Esophagus muscularis mucosa (tissue), 4 donors: ENCODE measurements at regions not wholly inside any gene's neighbourhood (a gene's known extent, or its start where the extent isn't known, plus 50 kb on each side); places are given as distances from the start of the nearest gene placed in this dataset.

Experiments used
- DNase-seq: peaks from one replicate; pipeline ENCODE4 v3.0.0-alpha.2; 2017; ENCODE audit errors: extremely low spot score
- H3K27ac ChIP-seq, 4 donors: fragments of 200-600 bp; sonication (generic); replicated peaks in 1 of 4; 1 replicate in 3 of 4; 2 replicates in 1 of 4; pipeline ENCODE4 v1.5.1; 2016 to 2019; ENCODE audit warnings: mild to moderate bottlenecking in 1 of 4
- H3K27me3 ChIP-seq, 4 donors: fragments of 200-600 bp; sonication (generic); one replicate each; pipeline versions ENCODE4 v1.5.1 to v1.6.0; 2016 to 2019
- H3K36me3 ChIP-seq, 4 donors: fragments of 200-600 bp; sonication (generic); one replicate each; pipeline ENCODE4 v1.5.1; 2016 to 2019
- H3K4me1 ChIP-seq, 4 donors: fragments of 200-600 bp; sonication (generic); one replicate each; pipeline ENCODE4 v1.5.1; 2016 to 2019
- H3K4me3 ChIP-seq, 4 donors: fragments of 200-600 bp; sonication (generic); 1 replicate in 2 of 4; 2 replicates in 2 of 4; pipeline ENCODE4 v1.5.1; 2016 to 2019; ENCODE audit warnings: mild to moderate bottlenecking in 4 of 4, moderate library complexity in 1 of 4
- H3K9me3 ChIP-seq, 4 donors: fragments of 200-600 bp; sonication (generic); 1 replicate in 3 of 4; 2 replicates in 1 of 4; pipeline ENCODE4 v1.5.1; 2016 to 2019
- CTCF ChIP-seq, 3 experiments: fragments of 200-600 bp in 2 of 3; fragments of 450-650 bp in 1 of 3; sonication (generic) in 2 of 3; IDR thresholded peaks; one replicate each; pipeline ENCODE4 v1.5.1; 2017 to 2019; ENCODE audit warnings: antibody characterized with exemption in 3 of 3, mild to moderate bottlenecking in 2 of 3, moderate library complexity in 1 of 3
- EP300 ChIP-seq: sonication (generic); formaldehyde crosslinking; IDR thresholded peaks from one replicate; pipeline ENCODE4 v1.6.1; 2017; ENCODE audit warnings: antibody characterized with exemption
- POLR2A ChIP-seq: fragments of 450-650 bp; IDR thresholded peaks from one replicate; pipeline ENCODE4 v1.6.1; 2017; ENCODE audit warnings: antibody characterized with exemption, moderate library complexity, mild to moderate bottlenecking, low read depth
- POLR2AphosphoS5 ChIP-seq, 2 donors: sonication (generic); formaldehyde crosslinking; IDR thresholded peaks; one replicate each; pipeline ENCODE4 v1.6.1; 2017; ENCODE audit warnings: antibody characterized with exemption in 2 of 2
- WGBS: methylation state at CpG from one replicate; pipeline ENCODE4 v1.1.5; 2018; 5-methylcytosine and 5-hydroxymethylcytosine counted together
- intact Hi-C: fragments of 100-400 bp; cut with DNase I; formaldehyde crosslinking; loops from one replicate; pipeline ENCODE4 v1.15.1; 2023

- 100% methylated on average over 1 of the region's 1 CpG for WGBS
- Histone ChIP-seq H3K27ac (no peak overlapping the region), H3K4me3 (no peak overlapping the region), H3K27me3 (no peaks in the 10 kb centered on the region), H3K9me3 (no peaks in the 10 kb centered on the region), H3K36me3 (no peaks in the 10 kb centered on the region), H3K4me1 (no peaks in the 10 kb centered on the region)
- DNase-seq = no peak
- TF ChIP-seq CTCF (IDR thresholded peaks at IDR 0.05) = no peak
- TF ChIP-seq EP300 = no peak
- TF ChIP-seq POLR2AphosphoS5 (IDR thresholded peaks at IDR 0.05) = no peak
- no peak for TF ChIP-seq POLR2A
- intact Hi-C loops = no loop called here
Observed at GRCh38 chr3:101928890-101929289, 79.6 kb downstream of the NFKBIZ start.

GRCh38 chr3:101931081-101931480, 81.8 kb downstream of the NFKBIZ start:
- intact Hi-C loops = no loop called here
- 100% methylated on average over 1 of the region's 1 CpG for WGBS
- Histone ChIP-seq H3K4me3 (no peak overlapping the region), H3K4me1 (no peaks in the 10 kb centered on the region), H3K27me3 (no peaks in the 10 kb centered on the region), H3K9me3 (no peaks in the 10 kb centered on the region), H3K36me3 (no peaks in the 10 kb centered on the region), H3K27ac (no peak overlapping the region)
- no peak for DNase-seq
- TF ChIP-seq POLR2A (no peak), POLR2AphosphoS5 (IDR thresholded peaks at IDR 0.05) (no peak), CTCF (IDR thresholded peaks at IDR 0.05) (no peak), EP300 (no peak)

- intact Hi-C loops = no loop called here
- 81% methylated on average over 6 of the region's 6 CpGs for WGBS
- no peak overlapping the region for H3K27ac ChIP-seq
Observed at GRCh38 chr3:101932326-101933068, 83.2 kb downstream of the NFKBIZ start.

GRCh38 chr3:101936419-101937356, 87.4 kb downstream of the NFKBIZ start:
- H3K27ac ChIP-seq = no peak overlapping the region
- intact Hi-C loops = no loop called here
- no peak for DNase-seq
- H3K9me3 ChIP-seq = no peaks in the 10 kb centered on the region
- H3K27me3 ChIP-seq = no peaks in the 10 kb centered on the region
- H3K4me3 ChIP-seq = no peak overlapping the region
- TF ChIP-seq POLR2AphosphoS5 (IDR thresholded peaks at IDR 0.05) (no peak), POLR2A (no peak), CTCF (IDR thresholded peaks at IDR 0.05) (no peak), EP300 (no peak)
- 85% methylated on average over 10 of the region's 10 CpGs for WGBS
- no peaks in the 10 kb centered on the region for H3K36me3 ChIP-seq
- H3K4me1 ChIP-seq = peaks cover 18 to 20% (median 19%) of the 10 kb centered on the region in 4 donors

More at GRCh38 chr3:101932326-101933068, 83.2 kb downstream of the NFKBIZ start:
- no peak for DNase-seq
- H3K9me3 ChIP-seq = no peaks in the 10 kb centered on the region
- no peaks in the 10 kb centered on the region for H3K36me3 ChIP-seq
- TF ChIP-seq EP300 (no peak), POLR2AphosphoS5 (IDR thresholded peaks at IDR 0.05) (no peak), CTCF (IDR thresholded peaks at IDR 0.05) (no peak), POLR2A (no peak)
- H3K4me3 ChIP-seq = no peak overlapping the region
- H3K4me1 ChIP-seq = no peaks in the 10 kb centered on the region
- no peaks in the 10 kb centered on the region for H3K27me3 ChIP-seq
